Calu3 (cell line): ENCODE measurements at regions not wholly inside any gene's neighbourhood (a gene's known extent, or its start where the extent isn't known, plus 50 kb on each side); places are given as distances from the start of the nearest gene placed in this dataset.
"Not testable (repeated sequence)": the region's sequence is repeated elsewhere in the genome, so short reads cannot be mapped to it uniquely, and the experiment has no call there.

Experiments used
- BruUV-seq: library from RNA; stranded (reverse); fragments of 400-500 nt; replicated peaks from 2 replicates; lab custom pipeline; 2021; lab: Mats Ljungman, UMichigan
- CTCF ChIA-PET: fragments of 300-600 bp; sonication (Branson Sonifier 250); formaldehyde crosslinking; loops from one replicate; lab custom pipeline; 2022; ENCODE audit warnings: antibody characterized with exemption; lab: Charles Lee
- DNase-seq: peaks from one replicate; pipeline ENCODE4 v3.0.0; 2022
- H3K27ac Mint-ChIP-seq: one replicate; pipeline ENCODE4 v1.8.0; 2022; ENCODE audit warnings: mixed read lengths; ENCODE audit not compliant: unreplicated experiment
- H3K27me3 Mint-ChIP-seq: one replicate; pipeline ENCODE4 v1.8.0; 2022; ENCODE audit warnings: mixed read lengths; ENCODE audit not compliant: unreplicated experiment
- H3K36me3 Mint-ChIP-seq: one replicate; pipeline ENCODE4 v1.8.0; 2022; ENCODE audit warnings: mild to moderate bottlenecking, moderate library complexity, mixed read lengths; ENCODE audit not compliant: insufficient read depth, unreplicated experiment
- H3K4me1 Mint-ChIP-seq: one replicate; pipeline ENCODE4 v1.8.0; 2022; ENCODE audit warnings: mild to moderate bottlenecking, low read depth, mixed read lengths; ENCODE audit not compliant: unreplicated experiment
- H3K4me3 Mint-ChIP-seq: one replicate; pipeline ENCODE4 v1.8.0; 2022; ENCODE audit warnings: mild to moderate bottlenecking, low read depth, moderate library complexity, mixed read lengths; ENCODE audit not compliant: unreplicated experiment
- H3K9me3 Mint-ChIP-seq: one replicate; pipeline ENCODE4 v1.8.0; 2022; ENCODE audit warnings: low read depth, mixed read lengths; ENCODE audit not compliant: unreplicated experiment
- intact Hi-C: fragments of 100-400 bp; cut with micrococcal nuclease; formaldehyde crosslinking; loops from one replicate; pipeline ENCODE4 v1.10.0; 2022; ENCODE audit not compliant: unreplicated experiment
- TF ChIP-seq, protein P1 (sequence below): fragments of 200-600 bp; IDR thresholded peaks from one replicate; pipeline ENCODE4 v1.8.0; 2022; ENCODE audit warnings: antibody characterized with exemption; ENCODE audit not compliant: unreplicated experiment

DNA sequence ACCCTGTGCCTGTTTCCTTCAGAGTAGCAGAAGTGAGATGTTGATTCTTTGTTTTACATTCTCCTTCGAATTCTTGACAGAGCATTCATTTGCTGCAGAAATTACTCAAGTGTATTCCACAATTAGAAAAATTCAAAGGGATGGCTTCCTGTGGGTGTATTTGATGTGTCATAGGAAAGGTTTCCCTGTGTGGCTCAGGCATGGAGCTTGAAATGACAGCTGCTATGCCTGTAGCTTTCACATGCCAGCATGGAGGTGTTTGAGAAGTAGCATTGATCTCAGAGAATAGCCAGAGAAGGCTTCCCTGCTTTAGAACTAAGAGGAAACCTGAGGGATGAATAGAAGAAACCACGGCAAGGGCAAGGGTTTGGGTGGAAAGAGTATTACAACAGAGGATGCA is 317.2 kb upstream of the DEPDC1 start:
- TF ChIP-seq, protein P1, sequence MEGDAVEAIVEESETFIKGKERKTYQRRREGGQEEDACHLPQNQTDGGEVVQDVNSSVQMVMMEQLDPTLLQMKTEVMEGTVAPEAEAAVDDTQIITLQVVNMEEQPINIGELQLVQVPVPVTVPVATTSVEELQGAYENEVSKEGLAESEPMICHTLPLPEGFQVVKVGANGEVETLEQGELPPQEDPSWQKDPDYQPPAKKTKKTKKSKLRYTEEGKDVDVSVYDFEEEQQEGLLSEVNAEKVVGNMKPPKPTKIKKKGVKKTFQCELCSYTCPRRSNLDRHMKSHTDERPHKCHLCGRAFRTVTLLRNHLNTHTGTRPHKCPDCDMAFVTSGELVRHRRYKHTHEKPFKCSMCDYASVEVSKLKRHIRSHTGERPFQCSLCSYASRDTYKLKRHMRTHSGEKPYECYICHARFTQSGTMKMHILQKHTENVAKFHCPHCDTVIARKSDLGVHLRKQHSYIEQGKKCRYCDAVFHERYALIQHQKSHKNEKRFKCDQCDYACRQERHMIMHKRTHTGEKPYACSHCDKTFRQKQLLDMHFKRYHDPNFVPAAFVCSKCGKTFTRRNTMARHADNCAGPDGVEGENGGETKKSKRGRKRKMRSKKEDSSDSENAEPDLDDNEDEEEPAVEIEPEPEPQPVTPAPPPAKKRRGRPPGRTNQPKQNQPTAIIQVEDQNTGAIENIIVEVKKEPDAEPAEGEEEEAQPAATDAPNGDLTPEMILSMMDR = no peak
- intact Hi-C loops = no loop called here
- Mint-ChIP-seq H3K27ac (no peak overlapping the region), H3K4me3 (no peak overlapping the region), H3K36me3 (no peaks in the 10 kb centered on the region), H3K4me1 (no peaks in the 10 kb centered on the region), H3K27me3 (no peaks in the 10 kb centered on the region), H3K9me3 (no peaks in the 10 kb centered on the region)
- DNase-seq = no peak
- CTCF ChIA-PET = no interaction called here
- no TSS peak for BruUV-seq

DNA sequence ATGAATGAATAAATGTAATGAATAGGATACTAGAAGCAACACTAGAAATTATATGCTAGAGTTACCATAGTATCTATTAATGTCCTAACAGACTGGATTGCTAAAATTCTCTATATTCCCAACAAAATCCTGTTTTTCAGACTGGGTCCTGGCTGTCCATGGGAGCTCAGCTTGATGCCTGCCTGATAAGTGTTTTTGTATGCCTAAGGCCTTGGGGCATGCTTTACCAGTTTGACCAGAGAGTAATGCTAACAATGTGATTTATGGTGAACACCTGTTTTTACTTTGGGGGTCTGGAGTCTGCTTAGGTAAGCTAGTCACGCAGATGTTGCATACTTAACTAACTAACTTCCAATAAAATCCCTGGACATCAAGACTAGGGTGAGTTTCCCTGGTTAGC is 318.8 kb upstream of the DEPDC1 start:
- no TSS peak for BruUV-seq
- H3K27ac Mint-ChIP-seq = no peak overlapping the region
- no peak overlapping the region for H3K4me3 Mint-ChIP-seq
- intact Hi-C loops = no loop called here
- no peak for DNase-seq
- H3K4me1 Mint-ChIP-seq = no peaks in the 10 kb centered on the region
- no peaks in the 10 kb centered on the region for H3K27me3 Mint-ChIP-seq
- CTCF ChIA-PET = no interaction called here
- H3K36me3 Mint-ChIP-seq = no peaks in the 10 kb centered on the region
- no peaks in the 10 kb centered on the region for H3K9me3 Mint-ChIP-seq
- TF ChIP-seq, protein P1 = no peak

- BruUV-seq, H3K27me3 Mint-ChIP-seq, CTCF ChIA-PET, H3K4me1 Mint-ChIP-seq, H3K4me3 Mint-ChIP-seq, intact Hi-C loops, DNase-seq, H3K27ac Mint-ChIP-seq, H3K9me3 Mint-ChIP-seq, H3K36me3 Mint-ChIP-seq: not testable (repeated sequence)
Observed at GRCh38 chr1:68817505-68818210, 320.8 kb upstream of the DEPDC1 start.

GRCh38 chr1:68819190-68819829 is 322.4 kb upstream of the DEPDC1 start:
- TF ChIP-seq, protein P1 = no peak
- Mint-ChIP-seq H3K27me3 (no peaks in the 10 kb centered on the region), H3K4me3 (no peak overlapping the region), H3K9me3 (no peaks in the 10 kb centered on the region), H3K27ac (no peak overlapping the region), H3K36me3 (no peaks in the 10 kb centered on the region), H3K4me1 (no peaks in the 10 kb centered on the region)
- CTCF ChIA-PET = interaction anchor here (0.6 kb wide), 1 partner anchor 367 kb away, joined by 4 read pairs; no protein-coding TSS in a partner anchor
- no peak for DNase-seq
- BruUV-seq = no TSS peak
- intact Hi-C loops = no loop called here

GRCh38 chr1:68820151-68820550 is 323.3 kb upstream of the DEPDC1 start:
- Mint-ChIP-seq H3K27ac (no peak overlapping the region), H3K4me1 (no peaks in the 10 kb centered on the region), H3K4me3 (no peak overlapping the region), H3K36me3 (no peaks in the 10 kb centered on the region), H3K9me3 (no peaks in the 10 kb centered on the region), H3K27me3 (no peaks in the 10 kb centered on the region)
- CTCF ChIA-PET = no interaction called here
- no peak for DNase-seq
- intact Hi-C loops = loop anchor here (10.0 kb wide), 2 partner anchors 215 to 915 kb away; no protein-coding TSS in a partner anchor
- TF ChIP-seq, protein P1 = no peak
- no TSS peak for BruUV-seq
